ENCODE measurements at regions not wholly inside any gene's neighbourhood (a gene's known extent, or its start where the extent isn't known, plus 50 kb on each side); places are given as distances from the start of the nearest gene placed in this dataset.
"Not testable (repeated sequence)": the region's sequence is repeated elsewhere in the genome, so short reads cannot be mapped to it uniquely, and the experiment has no call there.

DNA sequence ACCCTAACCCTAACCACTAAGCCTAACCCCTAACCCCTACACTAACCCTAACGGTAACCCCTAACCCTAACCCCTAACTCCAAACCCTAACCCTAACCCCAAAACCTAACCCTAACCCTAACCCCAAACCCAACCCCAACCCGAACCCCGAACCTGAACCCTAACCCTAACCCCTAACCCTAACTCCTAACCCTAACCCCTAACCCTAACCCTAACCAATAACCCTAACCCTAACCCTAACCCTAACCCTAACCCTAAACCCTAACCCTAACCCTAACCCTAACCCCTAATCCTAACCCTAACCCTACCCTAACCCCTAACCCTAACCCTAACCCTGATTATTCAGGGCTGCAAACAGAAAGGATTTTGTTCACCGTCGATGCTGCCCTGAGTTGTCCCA lies 144.6 kb upstream of the DUSP22 start:
- H3K36me3 ChIP-seq (ENCODE audit: control insufficient read depth, insufficient read depth, low read length); H3K4me1 Mint-ChIP-seq (ENCODE audit: low read depth, unreplicated experiment); H3K4me1 ChIP-seq; H3K4me3 ChIP-seq (ENCODE audit: low read depth, low read length); POLR2A ChIA-PET; intact Hi-C loops (cut with micrococcal nuclease; ENCODE audit: unreplicated experiment); H3K9me3 ChIP-seq; H3K4me3 Mint-ChIP-seq (ENCODE audit: unreplicated experiment); H3K36me3 Mint-ChIP-seq (ENCODE audit: insufficient read depth, unreplicated experiment); H3K27me3 Mint-ChIP-seq (ENCODE audit: insufficient read depth, unreplicated experiment); H3K27ac Mint-ChIP-seq (ENCODE audit: unreplicated experiment); DNase-seq; H3K27me3 ChIP-seq (replicated peaks; ENCODE audit: control insufficient read depth, insufficient read depth, low read length); BruUV-seq (replicated peaks); H3K9me3 Mint-ChIP-seq (ENCODE audit: unreplicated experiment): not testable (repeated sequence)
- CTCF ChIA-PET: interaction anchor here (0.6 kb wide), 1 partner anchor 1323 kb away, joined by 3 read pairs; no protein-coding TSS in a partner anchor

DNA sequence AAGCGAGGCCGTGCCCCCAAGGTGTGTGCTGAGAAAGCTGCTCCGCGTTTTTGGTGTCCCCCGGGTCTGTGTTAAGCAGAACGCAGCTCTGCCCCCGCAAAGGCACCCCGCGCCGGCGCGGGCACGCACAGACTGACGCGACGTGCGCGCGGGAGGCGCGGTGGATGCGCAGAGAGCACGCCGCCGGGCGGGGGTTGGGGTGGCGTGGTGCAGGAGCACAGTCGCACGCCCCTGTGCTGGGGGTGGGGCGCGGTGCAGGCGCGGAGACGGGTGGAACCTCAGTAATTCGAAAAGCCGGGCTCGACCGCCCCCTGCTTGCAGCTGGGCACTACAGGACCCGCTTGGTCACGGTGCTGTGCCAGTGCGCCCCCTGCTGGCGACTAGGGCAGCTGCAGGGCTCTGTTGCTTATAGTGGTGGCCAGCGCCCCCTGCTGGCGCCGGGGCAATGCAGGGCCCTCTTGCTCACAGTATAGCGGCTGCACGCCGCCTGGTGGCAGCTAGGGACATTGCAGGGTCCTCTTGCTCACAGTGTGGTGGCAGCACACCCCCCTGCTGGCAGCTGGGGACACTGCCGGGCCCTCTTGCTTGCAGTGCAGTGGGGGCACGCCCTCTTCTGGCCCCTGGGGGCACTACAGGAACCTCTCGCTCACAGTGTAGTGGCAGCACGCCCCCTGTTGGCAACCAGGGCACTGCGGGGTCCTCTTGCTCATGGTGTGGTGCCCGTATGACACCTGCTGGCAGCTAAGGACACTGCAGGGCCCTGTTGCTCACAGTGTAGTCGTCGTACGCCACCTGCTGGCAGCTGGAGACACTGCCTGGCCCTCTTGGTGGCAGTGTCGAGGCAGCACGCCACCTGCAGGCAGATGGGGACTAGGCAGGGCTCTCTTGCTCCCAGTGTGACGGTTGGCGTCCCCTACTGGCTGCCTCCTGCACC lies 144.0 kb upstream of the DUSP22 start:
- H3K27me3 ChIP-seq (replicated peaks; ENCODE audit: control insufficient read depth, insufficient read depth, low read length); BruUV-seq (replicated peaks); H3K4me3 Mint-ChIP-seq (ENCODE audit: unreplicated experiment); H3K27ac Mint-ChIP-seq (ENCODE audit: unreplicated experiment); intact Hi-C loops (cut with micrococcal nuclease; ENCODE audit: unreplicated experiment); H3K27me3 Mint-ChIP-seq (ENCODE audit: insufficient read depth, unreplicated experiment); H3K4me1 ChIP-seq; H3K36me3 ChIP-seq (ENCODE audit: control insufficient read depth, insufficient read depth, low read length); H3K4me1 Mint-ChIP-seq (ENCODE audit: low read depth, unreplicated experiment); H3K36me3 Mint-ChIP-seq (ENCODE audit: insufficient read depth, unreplicated experiment); H3K9me3 ChIP-seq; H3K4me3 ChIP-seq (ENCODE audit: low read depth, low read length); POLR2A ChIA-PET; H3K9me3 Mint-ChIP-seq (ENCODE audit: unreplicated experiment): not testable (repeated sequence)
- peak in 1 of 2 experiments; percentile 35 for TF ChIP-seq CTCF (IDR thresholded peaks at IDR 0.05; ENCODE audit: insufficient read depth in 1 of 2, low read depth in 1 of 2, low read length in 1 of 2, severe bottlenecking in 1 of 2, unreplicated experiment in 1 of 2)
- CTCF ChIA-PET: interaction anchor here (0.6 kb wide), 1 partner anchor 1323 kb away, joined by 3 read pairs; no protein-coding TSS in a partner anchor
- peak; percentile 63 to 73 for DNase-seq

DNA sequence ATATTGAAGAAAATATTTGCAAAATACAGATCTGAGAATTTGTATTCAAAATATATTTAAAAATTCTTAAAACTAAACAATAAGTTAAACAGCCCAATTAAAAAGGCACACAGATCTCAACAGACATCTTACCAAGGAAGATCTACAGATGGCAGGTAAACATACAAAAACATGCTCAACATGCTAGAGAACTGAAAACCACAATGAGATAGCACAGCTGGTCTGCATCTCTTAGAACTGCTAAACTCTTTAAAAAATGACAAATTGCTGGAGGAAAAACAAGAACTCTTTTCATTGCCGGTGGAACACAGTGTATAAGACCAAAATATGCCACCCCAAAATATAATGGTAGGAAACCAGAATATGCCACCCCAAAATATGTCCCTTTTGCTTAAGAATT lies 142.1 kb upstream of the DUSP22 start:
- H3K4me1 ChIP-seq; intact Hi-C loops (cut with micrococcal nuclease; ENCODE audit: unreplicated experiment); H3K4me3 Mint-ChIP-seq (ENCODE audit: unreplicated experiment); H3K36me3 Mint-ChIP-seq (ENCODE audit: insufficient read depth, unreplicated experiment); H3K27me3 Mint-ChIP-seq (ENCODE audit: insufficient read depth, unreplicated experiment); POLR2A ChIA-PET; H3K4me3 ChIP-seq (ENCODE audit: low read depth, low read length); H3K27ac Mint-ChIP-seq (ENCODE audit: unreplicated experiment); H3K27me3 ChIP-seq (replicated peaks; ENCODE audit: control insufficient read depth, insufficient read depth, low read length); CTCF ChIA-PET; H3K36me3 ChIP-seq (ENCODE audit: control insufficient read depth, insufficient read depth, low read length); H3K9me3 Mint-ChIP-seq (ENCODE audit: unreplicated experiment); BruUV-seq (replicated peaks); DNase-seq; H3K9me3 ChIP-seq: not testable (repeated sequence)
- peaks cover 11% of the 10 kb centered on the region for H3K4me1 Mint-ChIP-seq (ENCODE audit: low read depth, unreplicated experiment)

DNA sequence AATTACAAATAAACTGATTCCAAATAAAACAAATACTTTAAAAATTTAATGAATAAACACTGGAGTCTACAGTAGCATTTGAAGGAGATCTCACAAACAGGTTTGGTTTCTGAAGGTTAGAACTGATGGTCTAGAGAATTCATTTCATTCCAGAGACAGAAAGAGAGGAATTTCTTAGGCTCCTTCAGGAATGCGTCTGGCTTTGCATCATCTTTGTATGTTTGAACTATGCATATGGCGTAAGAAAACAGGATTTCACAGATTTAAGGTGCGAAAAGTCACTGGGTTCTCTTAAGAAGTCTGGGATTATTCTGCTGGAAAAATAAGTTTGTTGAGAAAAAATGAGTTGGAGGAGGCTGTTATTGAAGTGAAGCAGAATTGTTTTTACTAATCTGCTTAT lies 139.9 kb upstream of the DUSP22 start:
- H3K36me3 ChIP-seq (ENCODE audit: control insufficient read depth, insufficient read depth, low read length); CTCF ChIA-PET; POLR2A ChIA-PET; H3K36me3 Mint-ChIP-seq (ENCODE audit: insufficient read depth, unreplicated experiment); H3K9me3 ChIP-seq; BruUV-seq (replicated peaks); H3K4me3 Mint-ChIP-seq (ENCODE audit: unreplicated experiment); H3K4me1 ChIP-seq; H3K27me3 ChIP-seq (replicated peaks; ENCODE audit: control insufficient read depth, insufficient read depth, low read length); intact Hi-C loops (cut with micrococcal nuclease; ENCODE audit: unreplicated experiment); H3K9me3 Mint-ChIP-seq (ENCODE audit: unreplicated experiment); H3K27me3 Mint-ChIP-seq (ENCODE audit: insufficient read depth, unreplicated experiment); H3K4me3 ChIP-seq (ENCODE audit: low read depth, low read length): not testable (repeated sequence)
- peak in 1 of 2 experiments; percentile 31 for DNase-seq
- H3K4me1 Mint-ChIP-seq (ENCODE audit: low read depth, unreplicated experiment): peaks cover 11% of the 10 kb centered on the region
- peak overlapping the region; percentile 35 for H3K27ac Mint-ChIP-seq (ENCODE audit: unreplicated experiment)

GRCh38 chr6:153026-153425 lies 139.3 kb upstream of the DUSP22 start:
- H3K9me3 Mint-ChIP-seq (ENCODE audit: unreplicated experiment); CTCF ChIA-PET; POLR2A ChIA-PET; intact Hi-C loops (cut with micrococcal nuclease; ENCODE audit: unreplicated experiment); H3K27me3 ChIP-seq (replicated peaks; ENCODE audit: control insufficient read depth, insufficient read depth, low read length); H3K27me3 Mint-ChIP-seq (ENCODE audit: insufficient read depth, unreplicated experiment); H3K4me3 Mint-ChIP-seq (ENCODE audit: unreplicated experiment); H3K36me3 Mint-ChIP-seq (ENCODE audit: insufficient read depth, unreplicated experiment); H3K4me1 ChIP-seq; BruUV-seq (replicated peaks); H3K36me3 ChIP-seq (ENCODE audit: control insufficient read depth, insufficient read depth, low read length); DNase-seq; H3K4me3 ChIP-seq (ENCODE audit: low read depth, low read length); H3K9me3 ChIP-seq: not testable (repeated sequence)
- H3K27ac Mint-ChIP-seq (ENCODE audit: unreplicated experiment): peak overlapping the region; percentile 35
- H3K4me1 Mint-ChIP-seq (ENCODE audit: low read depth, unreplicated experiment): peaks cover 11% of the 10 kb centered on the region

DNA sequence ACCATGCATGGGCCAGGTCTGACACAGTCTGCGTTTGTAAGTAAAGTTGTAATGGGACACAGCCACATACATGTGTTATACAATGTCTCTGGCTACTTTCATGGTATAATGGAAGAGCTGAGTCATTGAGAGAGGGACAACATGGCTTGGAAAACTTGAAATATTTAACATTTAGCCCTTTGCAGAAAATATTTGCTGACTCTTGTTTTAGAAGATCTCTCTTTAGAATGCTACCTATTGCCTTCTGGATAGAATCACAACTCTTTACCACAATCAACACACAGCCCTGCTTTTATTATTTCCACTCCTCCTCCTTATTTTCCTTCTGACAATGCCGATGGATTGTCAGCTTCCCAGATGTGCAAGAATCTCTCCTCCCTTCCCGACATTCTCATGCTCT lies 138.4 kb upstream of the DUSP22 start:
- POLR2A ChIA-PET; H3K36me3 ChIP-seq (ENCODE audit: control insufficient read depth, insufficient read depth, low read length); DNase-seq; BruUV-seq (replicated peaks); CTCF ChIA-PET; H3K4me3 Mint-ChIP-seq (ENCODE audit: unreplicated experiment); H3K27me3 ChIP-seq (replicated peaks; ENCODE audit: control insufficient read depth, insufficient read depth, low read length); H3K9me3 Mint-ChIP-seq (ENCODE audit: unreplicated experiment); H3K27ac Mint-ChIP-seq (ENCODE audit: unreplicated experiment); H3K36me3 Mint-ChIP-seq (ENCODE audit: insufficient read depth, unreplicated experiment); H3K4me3 ChIP-seq (ENCODE audit: low read depth, low read length); H3K4me1 ChIP-seq; intact Hi-C loops (cut with micrococcal nuclease; ENCODE audit: unreplicated experiment); H3K9me3 ChIP-seq; H3K27me3 Mint-ChIP-seq (ENCODE audit: insufficient read depth, unreplicated experiment): not testable (repeated sequence)
- H3K4me1 Mint-ChIP-seq (ENCODE audit: low read depth, unreplicated experiment): peaks cover 11% of the 10 kb centered on the region
